Fibroblast of skin of scalp (primary cell): ENCODE measurements at regions not wholly inside any gene's neighbourhood (a gene's known extent, or its start where the extent isn't known, plus 50 kb on each side); places are given as distances from the start of the nearest gene placed in this dataset.
"Not testable (repeated sequence)": the region's sequence is repeated elsewhere in the genome, so short reads cannot be mapped to it uniquely, and the experiment has no call there.

Experiments
- DNase-seq: peaks from one replicate; pipeline ENCODE4 v3.0.0-alpha.2; 2013

GRCh38 chr7:23938937-23939552, 229.0 kb downstream of the STK31 start:
- peak; percentile 55 for DNase-seq

DNA sequence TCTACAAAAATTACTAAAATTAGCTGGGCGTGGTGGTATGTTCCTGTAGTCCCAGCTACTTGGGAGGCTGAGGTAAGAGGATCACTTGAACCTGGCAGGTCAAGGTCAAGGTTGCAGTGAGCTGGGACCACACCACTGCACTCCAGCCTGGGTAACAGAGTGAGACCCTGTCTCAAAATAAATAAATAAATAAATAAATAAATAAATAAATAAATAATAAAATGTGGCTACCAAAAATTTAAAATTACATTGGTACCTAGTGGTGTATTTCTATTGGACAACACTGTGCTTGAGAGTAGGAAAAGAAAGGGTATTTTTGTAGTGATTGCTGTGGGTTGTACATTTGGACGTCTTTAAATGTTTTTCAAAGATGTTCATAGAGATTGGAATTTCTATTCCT, 229.7 kb downstream of the STK31 start:
- not testable (repeated sequence) for DNase-seq

GRCh38 chr7:23941551-23941950, 231.5 kb downstream of the STK31 start:
- DNase-seq, result no peak

GRCh38 chr7:23942032-23942431, 232.0 kb downstream of the STK31 start:
- DNase-seq, result no peak

DNA sequence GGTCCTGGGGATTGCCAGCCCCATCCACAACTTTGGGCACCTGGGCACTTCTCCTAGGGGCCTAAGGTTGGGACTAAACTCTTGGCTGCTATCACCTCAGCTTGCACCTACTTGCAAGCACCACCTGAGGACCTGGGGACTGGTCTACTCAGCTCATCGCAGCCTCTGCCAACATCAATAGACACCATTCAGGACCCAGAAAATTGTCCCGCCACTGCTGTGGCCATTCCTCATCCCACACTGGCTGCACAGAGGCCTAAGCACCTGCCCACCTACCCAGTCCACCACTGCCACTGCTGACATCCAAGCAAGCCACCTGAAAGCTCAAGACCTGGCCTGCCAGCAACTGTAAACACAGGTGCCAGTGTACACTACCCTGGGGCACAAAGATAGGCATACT, 234.1 kb downstream of the STK31 start:
- no peak for DNase-seq

DNA sequence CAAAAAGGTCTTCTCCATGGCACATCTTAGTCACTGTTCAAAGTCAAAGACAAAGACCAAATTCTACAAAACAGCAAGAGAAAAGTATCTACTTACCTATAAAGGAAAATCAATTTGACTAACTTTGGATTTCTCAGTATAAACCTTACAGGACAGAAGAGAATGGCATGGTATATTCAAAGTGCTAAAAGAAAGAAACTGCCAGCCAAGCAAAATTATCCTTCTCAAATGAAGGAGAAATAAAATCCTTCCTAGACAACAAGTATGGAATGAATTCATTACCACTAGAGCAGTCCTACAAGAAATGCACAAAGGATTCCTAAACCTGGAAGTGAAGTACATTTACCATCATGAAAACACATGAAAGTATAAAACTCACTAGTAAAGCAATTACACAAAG, 235.5 kb downstream of the STK31 start:
- no peak for DNase-seq

- DNase-seq, result peak; percentile 23
Measured at GRCh38 chr7:23955145-23955544, 245.1 kb downstream of the STK31 start.

DNA sequence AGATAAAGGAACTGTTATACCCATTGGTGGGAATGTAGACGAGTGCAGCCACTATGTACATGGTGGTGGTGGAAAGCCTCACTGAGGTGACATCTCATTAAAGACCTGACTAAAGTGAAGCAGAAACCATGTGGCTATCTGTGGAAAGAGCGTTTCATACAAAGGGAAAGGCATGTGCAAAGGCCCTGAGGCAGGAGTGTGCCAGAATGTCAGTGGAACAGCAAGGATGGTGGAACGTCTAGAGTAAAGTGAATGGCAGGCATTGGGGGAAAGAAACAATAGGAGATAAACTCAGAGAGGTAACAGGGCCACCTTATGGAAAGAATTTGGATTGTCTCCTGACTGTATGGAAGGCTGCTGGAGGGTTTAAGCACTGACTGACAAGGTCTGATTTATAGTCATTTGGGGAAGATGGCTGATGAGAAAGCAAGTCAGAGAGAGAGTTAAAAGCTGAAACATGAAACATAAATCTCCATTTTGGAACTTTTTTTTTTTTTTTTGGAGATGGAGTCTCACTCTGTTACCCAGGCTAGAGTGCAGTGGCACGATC, 245.7 kb downstream of the STK31 start:
- DNase-seq, result no peak

DNA sequence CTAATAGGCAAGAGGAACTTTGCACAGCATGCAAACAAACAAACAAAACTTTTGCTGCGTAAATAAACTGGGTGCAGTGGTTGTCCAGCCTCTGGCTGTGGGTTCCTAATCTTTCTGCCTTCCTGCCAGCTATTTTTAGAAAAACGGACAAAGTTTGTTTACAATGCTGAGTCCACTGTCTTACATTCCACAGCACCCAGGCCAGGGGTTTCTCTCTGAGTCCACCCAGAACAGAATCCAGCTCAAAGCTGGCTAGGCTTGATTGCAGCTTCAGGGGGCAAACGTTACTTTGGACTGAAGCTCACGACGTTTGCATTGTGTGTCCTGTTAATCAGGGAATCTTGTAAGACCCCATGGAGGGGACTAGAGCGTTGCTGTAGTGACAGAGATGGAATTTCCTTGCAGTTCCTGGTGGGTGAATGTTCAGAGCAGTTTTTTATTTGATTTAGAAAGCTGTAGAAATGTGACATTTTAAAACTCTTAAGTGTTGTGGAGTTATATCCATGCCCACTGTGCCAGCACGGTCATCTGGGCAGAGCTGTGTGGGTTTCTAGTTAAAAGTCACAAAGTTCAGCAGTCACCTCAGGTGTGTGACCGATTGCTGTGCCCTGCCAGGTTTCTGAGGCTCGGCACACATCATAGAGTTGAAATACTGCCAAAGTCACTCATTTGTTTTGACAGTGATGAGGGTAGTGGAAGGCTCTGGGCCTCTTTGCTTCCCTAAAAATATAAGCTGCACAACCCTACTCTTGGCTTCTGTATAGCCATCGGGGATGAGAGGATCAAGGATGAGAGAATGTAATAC, 247.0 kb downstream of the STK31 start:
- DNase-seq, result peak; percentile 3

DNA sequence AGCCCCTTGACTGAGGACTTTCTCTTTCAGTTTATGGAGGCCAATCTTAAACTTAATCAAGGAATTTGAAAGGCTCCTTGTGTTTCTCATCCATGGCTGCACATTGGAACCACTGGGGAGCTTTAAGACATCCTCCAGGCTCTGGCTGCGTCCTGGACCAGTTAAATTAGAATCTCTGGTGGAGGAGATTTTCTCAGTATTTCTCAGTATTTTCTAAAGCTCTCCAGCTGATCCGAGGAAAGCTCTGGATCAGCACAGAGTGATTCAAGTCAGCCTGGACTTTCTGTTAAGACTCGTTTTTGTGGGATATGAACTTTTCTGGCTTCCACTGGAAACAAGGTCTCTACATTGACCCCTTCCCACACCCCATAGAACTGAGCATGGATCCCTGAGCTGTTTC, 249.8 kb downstream of the STK31 start:
- DNase-seq, result no peak

DNA sequence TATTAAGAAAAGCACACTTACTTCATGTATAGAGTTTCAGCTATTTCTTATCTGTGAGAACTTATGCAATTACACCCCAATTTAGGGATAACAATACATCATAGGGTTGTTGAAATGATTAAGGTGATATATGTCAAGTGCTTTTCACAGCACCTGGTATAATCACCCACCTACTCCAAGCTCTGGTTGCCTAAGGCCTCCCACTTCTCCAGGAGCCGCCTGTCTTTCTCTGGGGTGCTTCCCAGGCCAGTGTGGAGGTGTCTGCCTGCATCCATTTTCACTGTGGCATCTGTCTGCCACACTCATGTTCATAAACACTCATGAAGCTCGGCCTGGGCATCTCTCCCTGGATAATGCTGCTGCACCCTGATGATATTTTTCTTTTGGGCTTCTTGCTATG, 250.3 kb downstream of the STK31 start:
- no peak for DNase-seq

GRCh38 chr7:23963461-23964165, 253.6 kb downstream of the STK31 start:
- no peak for DNase-seq

GRCh38 chr7:23964715-23965114, 254.7 kb downstream of the STK31 start:
- DNase-seq, result no peak

DNA sequence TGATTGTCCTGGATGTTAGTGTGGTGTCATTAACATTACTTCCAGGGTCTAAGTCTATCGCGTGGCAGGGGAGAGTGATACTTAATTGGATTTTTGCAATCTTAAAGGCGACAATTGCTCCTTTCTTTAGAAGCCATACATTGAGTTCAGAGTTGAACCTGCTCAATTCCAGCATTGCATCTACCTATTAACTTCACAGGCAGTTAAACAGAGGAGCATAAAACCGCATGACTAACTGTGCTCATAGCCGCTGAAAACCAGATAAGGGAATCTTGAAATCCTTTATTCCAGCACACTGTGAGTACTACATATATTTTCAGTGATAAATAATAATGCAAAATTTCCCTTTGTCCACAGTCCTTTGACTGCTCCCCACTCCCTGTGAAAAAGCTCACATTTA, 255.3 kb downstream of the STK31 start:
- no peak for DNase-seq

- DNase-seq, result no peak
Measured at GRCh38 chr7:23966941-23967340, 256.9 kb downstream of the STK31 start.

DNA sequence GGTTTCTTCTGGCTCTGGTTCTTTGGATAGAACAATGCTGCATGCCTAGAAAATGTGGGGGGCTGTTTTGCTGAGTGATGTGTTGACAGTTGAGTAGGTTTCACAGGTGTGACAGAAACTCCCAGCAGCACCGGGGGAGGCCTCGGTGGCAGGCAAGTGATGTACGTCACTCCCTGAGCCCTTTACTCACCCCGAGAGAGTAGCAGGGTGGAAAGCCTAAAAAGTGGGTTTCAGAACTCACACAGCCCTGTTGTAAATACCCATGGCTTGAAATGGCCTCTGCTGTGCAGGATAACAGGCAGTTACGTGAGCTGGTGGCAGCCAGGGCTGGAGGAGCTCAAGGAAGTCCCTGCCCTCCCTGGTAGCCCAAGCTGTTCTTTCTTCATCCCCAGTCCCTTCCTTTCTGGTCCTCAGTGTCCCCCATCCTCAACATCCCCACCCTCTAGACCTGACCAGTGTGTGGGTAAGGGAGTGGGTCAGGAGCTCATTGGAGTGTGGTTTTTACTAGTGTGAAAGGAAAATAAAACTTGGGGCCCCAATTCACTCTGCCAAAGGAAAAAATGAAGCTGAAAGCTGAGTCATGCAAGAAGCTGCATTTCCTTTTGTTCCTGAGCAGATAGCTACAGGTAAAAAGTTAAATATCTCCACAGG, 258.1 kb downstream of the STK31 start:
- DNase-seq, result no peak

- DNase-seq, result no peak
Measured at GRCh38 chr7:23968791-23969190, 258.8 kb downstream of the STK31 start.

DNA sequence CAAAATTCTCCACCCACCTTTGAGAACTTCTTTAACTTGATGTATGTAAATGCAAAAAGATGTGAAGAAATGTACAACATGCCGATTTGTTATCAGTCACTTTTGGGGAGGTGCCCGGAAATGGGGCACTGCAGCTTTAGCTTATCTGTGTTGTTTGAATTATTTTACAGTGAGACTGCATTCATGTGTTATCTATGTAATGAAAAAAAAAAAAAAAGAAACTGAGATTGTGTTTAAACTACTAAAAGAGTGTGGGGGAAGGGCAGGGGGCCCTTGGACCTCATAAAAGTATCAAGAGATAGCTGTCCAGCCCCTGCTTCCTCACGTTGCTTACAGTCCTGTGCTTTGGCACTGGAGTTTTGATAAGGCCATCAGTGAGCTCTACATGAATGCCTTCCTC, 259.4 kb downstream of the STK31 start:
- no peak for DNase-seq

DNA sequence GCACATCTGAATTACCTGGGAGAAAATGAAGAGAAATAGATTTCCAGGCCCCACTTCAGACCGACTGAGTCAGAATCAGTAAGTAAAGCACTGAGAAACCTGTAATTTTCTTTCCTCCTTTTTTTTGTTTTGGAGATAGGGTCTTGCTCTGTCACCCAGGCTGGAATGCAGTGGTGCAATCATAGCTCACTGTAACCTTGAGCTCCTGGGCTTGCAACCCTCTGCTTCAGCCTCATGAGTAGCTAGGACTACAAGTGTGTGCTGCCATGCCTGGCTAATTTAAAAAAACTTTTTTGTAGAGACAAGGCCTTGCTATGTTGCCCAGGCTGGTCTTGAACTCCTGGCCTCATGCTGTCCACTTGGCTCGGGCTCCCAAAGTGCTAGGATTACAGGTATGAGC, 260.2 kb downstream of the STK31 start:
- DNase-seq, result no peak

- no peak for DNase-seq
Measured at GRCh38 chr7:23971031-23971430, 261.0 kb downstream of the STK31 start.

DNA sequence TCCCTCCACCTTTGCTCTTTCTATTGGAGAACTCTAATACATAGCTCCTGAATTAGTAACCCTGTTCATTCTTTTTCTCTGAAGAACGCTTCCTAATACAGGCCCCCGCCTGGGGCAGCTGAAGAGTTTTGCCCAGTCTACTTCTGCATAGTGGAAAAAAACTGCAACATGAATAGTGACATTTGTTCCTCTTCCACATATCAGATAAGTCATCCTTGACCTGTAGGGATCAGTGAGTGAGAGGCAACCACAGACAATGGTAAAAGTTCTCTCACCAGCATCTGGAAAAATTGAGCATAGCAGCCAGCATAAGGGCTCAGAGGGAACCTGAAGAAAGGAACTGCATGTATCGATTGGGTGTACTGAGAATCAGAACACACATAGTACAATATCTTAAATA, 262.0 kb downstream of the STK31 start:
- DNase-seq, result no peak

DNA sequence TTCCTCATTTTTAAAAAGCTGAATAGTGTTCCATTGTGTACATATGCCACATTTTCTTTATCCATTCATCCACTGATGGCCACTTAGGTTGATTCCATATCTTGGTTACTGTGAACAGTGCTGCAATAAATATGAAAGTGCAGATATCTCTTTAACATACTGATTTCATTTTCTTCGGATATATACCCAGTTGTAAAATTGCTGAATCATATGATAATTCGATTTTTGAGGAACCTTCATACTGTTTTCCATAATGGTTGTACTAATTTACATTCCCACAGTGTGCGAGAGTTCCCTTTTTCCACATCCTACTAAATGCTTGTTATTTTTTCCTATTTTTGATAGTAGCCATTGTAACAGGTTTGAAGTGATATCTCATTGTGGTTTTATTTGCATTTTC, 263.2 kb downstream of the STK31 start:
- no peak for DNase-seq

DNA sequence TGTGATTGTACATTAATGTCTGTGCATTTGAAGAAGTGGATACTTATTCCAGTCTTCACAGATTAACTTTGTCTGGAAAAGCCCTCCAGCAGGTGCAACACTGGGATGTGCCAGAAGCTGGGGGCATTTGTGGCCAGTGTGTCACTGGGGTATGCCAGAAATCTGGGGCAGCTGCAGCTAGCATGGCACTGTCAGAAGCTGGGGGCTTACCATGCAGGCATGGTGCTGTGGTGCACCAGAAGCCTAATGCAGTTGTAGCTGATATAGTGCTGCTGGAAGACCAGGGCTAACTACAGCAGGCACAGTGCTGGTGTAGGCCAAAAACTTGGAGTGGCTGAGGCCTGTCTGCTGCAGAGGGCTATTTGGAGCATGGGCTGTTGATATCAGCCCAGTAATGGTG, 270.1 kb downstream of the STK31 start:
- no peak for DNase-seq
